NB4 (cell line): ENCODE measurements at regions not wholly inside any gene's neighbourhood (a gene's known extent, or its start where the extent isn't known, plus 50 kb on each side); places are given as distances from the start of the nearest gene placed in this dataset.

Experiments used
- MYC ChIP-seq: IDR thresholded peaks from 2 replicates; pipeline ENCODE4 v1.6.1; 2011; ENCODE audit warnings: low read depth, low read length
- POLR2A ChIP-seq: IDR thresholded peaks from 2 replicates; pipeline ENCODE4 v1.6.1; 2011; ENCODE audit warnings: mild to moderate bottlenecking; ENCODE audit not compliant: insufficient read length; ENCODE audit errors: extremely low read depth
- TF ChIP-seq, protein P1 (sequence below): IDR thresholded peaks from one replicate; pipeline ENCODE4 v1.5.1; 2012; ENCODE audit warnings: low read depth, low read length
- TF ChIP-seq, protein P2 (sequence below): IDR thresholded peaks from 2 replicates; pipeline ENCODE4 v1.6.1; 2011; ENCODE audit warnings: low read depth, low read length

- TF ChIP-seq MYC (no peak), POLR2A (no peak)
- TF ChIP-seq, protein P1, sequence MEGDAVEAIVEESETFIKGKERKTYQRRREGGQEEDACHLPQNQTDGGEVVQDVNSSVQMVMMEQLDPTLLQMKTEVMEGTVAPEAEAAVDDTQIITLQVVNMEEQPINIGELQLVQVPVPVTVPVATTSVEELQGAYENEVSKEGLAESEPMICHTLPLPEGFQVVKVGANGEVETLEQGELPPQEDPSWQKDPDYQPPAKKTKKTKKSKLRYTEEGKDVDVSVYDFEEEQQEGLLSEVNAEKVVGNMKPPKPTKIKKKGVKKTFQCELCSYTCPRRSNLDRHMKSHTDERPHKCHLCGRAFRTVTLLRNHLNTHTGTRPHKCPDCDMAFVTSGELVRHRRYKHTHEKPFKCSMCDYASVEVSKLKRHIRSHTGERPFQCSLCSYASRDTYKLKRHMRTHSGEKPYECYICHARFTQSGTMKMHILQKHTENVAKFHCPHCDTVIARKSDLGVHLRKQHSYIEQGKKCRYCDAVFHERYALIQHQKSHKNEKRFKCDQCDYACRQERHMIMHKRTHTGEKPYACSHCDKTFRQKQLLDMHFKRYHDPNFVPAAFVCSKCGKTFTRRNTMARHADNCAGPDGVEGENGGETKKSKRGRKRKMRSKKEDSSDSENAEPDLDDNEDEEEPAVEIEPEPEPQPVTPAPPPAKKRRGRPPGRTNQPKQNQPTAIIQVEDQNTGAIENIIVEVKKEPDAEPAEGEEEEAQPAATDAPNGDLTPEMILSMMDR, result no peak
- TF ChIP-seq, protein P2, sequence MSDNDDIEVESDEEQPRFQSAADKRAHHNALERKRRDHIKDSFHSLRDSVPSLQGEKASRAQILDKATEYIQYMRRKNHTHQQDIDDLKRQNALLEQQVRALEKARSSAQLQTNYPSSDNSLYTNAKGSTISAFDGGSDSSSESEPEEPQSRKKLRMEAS, result no peak
Observed at GRCh38 chr6:150521482-150521881, 78.2 kb upstream of the PLEKHG1 start.
